SK-N-SH (cell line): ENCODE measurements at regions not wholly inside any gene's neighbourhood (a gene's known extent, or its start where the extent isn't known, plus 50 kb on each side); places are given as distances from the start of the nearest gene placed in this dataset.

Experiments
- CTCF ChIP-seq: fragments of 200-600 bp; sonication (generic); IDR thresholded peaks from 2 replicates; pipeline ENCODE4 v1.6.1; 2017; ENCODE audit warnings: antibody characterized with exemption, mild to moderate bottlenecking, moderate library complexity
- POLR2AphosphoS5 ChIP-seq: IDR thresholded peaks from 2 replicates; pipeline ENCODE4 v1.6.1; 2012; ENCODE audit warnings: low read depth, low read length
- RAD21 ChIP-seq: IDR thresholded peaks from 2 replicates; pipeline ENCODE4 v1.6.1; 2012; ENCODE audit warnings: mild to moderate bottlenecking, low read length
- SIN3A ChIP-seq: IDR thresholded peaks from 2 replicates; pipeline ENCODE4 v1.6.1; 2012; ENCODE audit warnings: low read depth, mild to moderate bottlenecking, low read length, moderate library complexity, borderline replicate concordance
- TAF1 ChIP-seq: IDR thresholded peaks from 2 replicates; pipeline ENCODE4 v1.6.1; 2012; ENCODE audit warnings: low read depth, mild to moderate bottlenecking, low read length, moderate library complexity, borderline replicate concordance

DNA sequence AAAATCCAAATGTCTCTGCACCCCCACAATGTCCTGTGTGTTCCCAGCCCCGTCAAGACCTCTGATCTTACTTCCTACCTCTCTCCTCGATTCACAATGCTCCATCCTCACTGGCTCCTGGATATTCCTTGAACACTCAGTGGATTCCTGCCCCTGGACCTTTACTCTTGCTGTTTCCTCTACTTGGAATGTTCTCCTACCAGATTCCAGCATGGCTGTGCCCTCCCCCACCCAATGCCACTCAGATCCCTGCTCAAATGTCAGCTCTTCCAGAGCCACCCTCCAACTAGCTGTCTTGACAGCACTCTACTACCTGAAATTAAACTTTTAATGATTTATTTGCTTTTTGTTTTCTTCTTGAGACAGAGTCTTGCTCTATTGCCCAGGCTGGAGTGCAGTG lies 107.4 kb downstream of the KLF5 start:
- no peak for TF ChIP-seq RAD21
- no peak for TF ChIP-seq SIN3A
- TF ChIP-seq CTCF, result no peak
- no peak for TF ChIP-seq TAF1
- TF ChIP-seq POLR2AphosphoS5, result no peak
